ENCODE measurements at regions not wholly inside any gene's neighbourhood (a gene's known extent, or its start where the extent isn't known, plus 50 kb on each side); places are given as distances from the start of the nearest gene placed in this dataset.

GRCh38 chr13:95485045-95485517 lies 67.4 kb upstream of the CLDN10 start:
- 63% methylated on average over 5 of the region's 5 CpGs; no CpG with 5 or more reads in 1 of the 2 experiments for WGBS, 2 experiments (ENCODE audit: extremely low coverage in 1 of 2, insufficient coverage in 1 of 2, insufficient read length in 1 of 2, insufficient replicate concordance in 2 of 2, low coverage in 1 of 2, low lambda C conversion rate in 2 of 2, missing lambda C conversion rate in 1 of 2)
- Histone ChIP-seq H3K27ac (ENCODE audit: low read depth, low read length) (no peak overlapping the region), H3K9ac (replicated peaks in 1 of 4; ENCODE audit: extremely low read depth in 1 of 4, low read depth in 3 of 4, low read length in 3 of 4) (no peak overlapping the region), H2BK12ac (ENCODE audit: low read depth, low read length) (0 out of 2 replicates have a peak overlapping the region, but pooled peaks have one; percentile 55), H4K91ac (replicated peaks; ENCODE audit: insufficient read length, low read length) (no peak overlapping the region), H4K8ac (ENCODE audit: extremely low read depth, insufficient read depth, low read length) (no peak overlapping the region), H2AK5ac (ENCODE audit: low read depth, low read length) (no peak overlapping the region), H3K18ac (ENCODE audit: extremely low read depth, low read length) (no peak overlapping the region), H2BK20ac (ENCODE audit: low read length) (no peak overlapping the region), H4K20me1 (replicated peaks in 1 of 2; ENCODE audit: control insufficient read depth in 1 of 2, insufficient read depth in 2 of 2, low read length in 2 of 2) (no peaks in the 10 kb centered on the region), H4K5ac (ENCODE audit: insufficient read length, low read depth, low read length) (no peak overlapping the region), H3K9me3 (ENCODE audit: insufficient read depth in 2 of 2, low read depth in 1 of 2, low read length in 1 of 2) (no peaks in the 10 kb centered on the region), H2AFZ (ENCODE audit: low read length) (peak overlapping the region; percentile 33; the same call in 1 of the 2 replicates), H3K27me3 (replicated peaks in 1 of 4; ENCODE audit: control insufficient read depth in 3 of 4, extremely low read depth in 1 of 4, insufficient read depth in 3 of 4, low read length in 3 of 4) (peaks cover 0 to 2% (median 0%) of the 10 kb centered on the region in 4 experiments; a peak in 2 of 7 replicates), H3K4me2 (ENCODE audit: insufficient read depth in 1 of 2, low read depth in 2 of 2, low read length in 2 of 2) (no peak overlapping the region), H2BK5ac (ENCODE audit: low read depth, low read length) (no peak overlapping the region), H3K4me3 (ENCODE audit: extremely low read depth in 1 of 4, insufficient read depth in 2 of 4, low read depth in 3 of 4, low read length in 4 of 4) (no peak overlapping the region), H3K56ac (replicated peaks; ENCODE audit: insufficient read length, low read depth, low read length) (no peak overlapping the region), H3K36me3 (ENCODE audit: control insufficient read depth in 2 of 4, insufficient read depth in 4 of 4, low read length in 3 of 4) (no peaks in the 10 kb centered on the region), H3K14ac (ENCODE audit: insufficient read length) (no peak overlapping the region), H3K4me1 (replicated peaks in 1 of 4; ENCODE audit: control insufficient read depth in 3 of 4, insufficient read depth in 4 of 4, low read length in 3 of 4) (no peaks in the 10 kb centered on the region), H3K4ac (replicated peaks; ENCODE audit: insufficient read length, low read depth, low read length) (no peak overlapping the region), H2BK15ac (ENCODE audit: low read length) (no peak overlapping the region), H3K23me2 (ENCODE audit: low read depth, low read length) (no peaks in the 10 kb centered on the region), H2BK120ac (replicated peaks; ENCODE audit: low read depth, low read length) (no peak overlapping the region), H3K23ac (ENCODE audit: insufficient read length) (no peak overlapping the region), H3K79me2 (ENCODE audit: control insufficient read depth in 1 of 2, insufficient read depth in 2 of 2, low read length in 2 of 2) (no peaks in the 10 kb centered on the region), H3K79me1 (ENCODE audit: low read depth, low read length) (no peaks in the 10 kb centered on the region)
- ChIA-PET POLR2A (ENCODE audit: partially characterized antibody) (no interaction called here), CTCF (ENCODE audit: partially characterized antibody) (interaction anchor here (0.6 to 1.3 kb wide), 8 partner anchors 8 to 866 kb away, joined by 3 to 4 read pairs (median 3); no protein-coding TSS in a partner anchor)
- no peak for FAIRE-seq
- DNase-seq (ENCODE audit: low read depth in 1 of 2, low spot score in 2 of 2) = no peak
- TF ChIP-seq SUZ12 (IDR thresholded peaks at IDR 0.05; ENCODE audit: low read length) (no peak), EGR1 (IDR thresholded peaks at IDR 0.05; ENCODE audit: borderline replicate concordance, low read depth, low read length) (no peak), ATF3 (IDR thresholded peaks at IDR 0.05; ENCODE audit: insufficient read depth, low read depth, low read length) (no peak)

Measured in H1 (cell line).